Astrocyte (in vitro differentiated cells and primary cell): ENCODE measurements at regions not wholly inside any gene's neighbourhood (a gene's known extent, or its start where the extent isn't known, plus 50 kb on each side); places are given as distances from the start of the nearest gene placed in this dataset.

Source experiments
- CTCF ChIP-seq: IDR thresholded peaks from 2 replicates; pipeline ENCODE4 v1.5.1; 2011; ENCODE audit warnings: low read depth, mild to moderate bottlenecking, inconsistent platforms, low read length, moderate library complexity; ENCODE audit not compliant: insufficient read depth
- EZH2 ChIP-seq: IDR thresholded peaks from 2 replicates; pipeline ENCODE4 v1.6.1; 2012; ENCODE audit warnings: mild to moderate bottlenecking, low read length, inconsistent platforms; ENCODE audit not compliant: insufficient read depth

GRCh38 chr7:13117592-13117991 lies 430.2 kb downstream of the ARL4A start:
- no peak for TF ChIP-seq CTCF
- TF ChIP-seq EZH2: no peak
